ENCODE measurements at regions not wholly inside any gene's neighbourhood (a gene's known extent, or its start where the extent isn't known, plus 50 kb on each side); places are given as distances from the start of the nearest gene placed in this dataset.
A peak's percentile ranks its signal among the peaks of the same experiment; 100 is the strongest.

- TF ChIP-seq ZNF585B (tag by site-specific recombination; IDR thresholded peaks at IDR 0.05) (no peak), RBAK (tag by site-specific recombination; IDR thresholded peaks at IDR 0.05) (no peak), ZNF146 (tag by site-specific recombination; IDR thresholded peaks at IDR 0.05) (no peak), BCL11A (tag by site-specific recombination; IDR thresholded peaks at IDR 0.05; ENCODE audit: low read depth) (no peak), INSM2 (tag by site-specific recombination; IDR thresholded peaks at IDR 0.05) (no peak), CTCF (tag by site-specific recombination; IDR thresholded peaks at IDR 0.05) (no peak), ZNF239 (tag by site-specific recombination; IDR thresholded peaks at IDR 0.05) (no peak)
These were observed 92.1 kb upstream of the ID2 start (continued) for GRCh38 chr2:8589721-8590120.

- no peaks in the 10 kb centered on the region for H3K4me1 ChIP-seq (ENCODE audit: control insufficient read depth, insufficient read depth, low read length)
- POLR2A ChIA-PET: interaction anchor here (3.1 kb wide), 1 partner anchor 90 kb away, joined by 15 read pairs; the partner anchor contains the start of gene ID2
- H3K27ac ChIP-seq (ENCODE audit: extremely low read depth, low read depth, low read length): no peak overlapping the region
- no peak overlapping the region for H3K4me3 ChIP-seq (ENCODE audit: low read depth, low read length)
- H3K9me3 ChIP-seq (ENCODE audit: control insufficient read depth, insufficient read depth, low read depth, low read length): no peaks in the 10 kb centered on the region
- CTCF ChIA-PET: interaction anchor here (0.6 to 0.7 kb wide), 2 partner anchors 190 to 538 kb away, joined by 3 to 5 read pairs; no protein-coding TSS in a partner anchor
- H3K36me3 ChIP-seq (ENCODE audit: control insufficient read depth in 2 of 2, insufficient read depth in 1 of 2, low read length in 2 of 2): no peaks in the 10 kb centered on the region
- TF ChIP-seq ZBTB21 (tag by site-specific recombination; IDR thresholded peaks at IDR 0.05): no peak
- TF ChIP-seq ZEB2 (tag by site-specific recombination; IDR thresholded peaks at IDR 0.05): no peak
- no peak for TF ChIP-seq RBAK (tag by site-specific recombination; IDR thresholded peaks at IDR 0.05)
- no peak for TF ChIP-seq BCL11B (tag by site-specific recombination; IDR thresholded peaks at IDR 0.05; ENCODE audit: low read depth)
- no peak for TF ChIP-seq SCRT1 (tag by site-specific recombination; IDR thresholded peaks at IDR 0.05; ENCODE audit: borderline replicate concordance)
- TF ChIP-seq ZNF394 (tag by site-specific recombination; IDR thresholded peaks at IDR 0.05; ENCODE audit: borderline replicate concordance): no peak
- TF ChIP-seq KLF8 (tag by site-specific recombination; IDR thresholded peaks at IDR 0.05): no peak
- TF ChIP-seq ZNF266 (tag by site-specific recombination; IDR thresholded peaks at IDR 0.05; ENCODE audit: low read depth): no peak
- no peak for TF ChIP-seq ZNF530 (tag by site-specific recombination; IDR thresholded peaks at IDR 0.05; ENCODE audit: low read depth)
- TF ChIP-seq ZNF626 (tag by site-specific recombination; IDR thresholded peaks at IDR 0.05): no peak
- no peak for TF ChIP-seq ZNF621 (tag by site-specific recombination; IDR thresholded peaks at IDR 0.05)
- no peak for TF ChIP-seq ZBTB8A (tag by site-specific recombination; IDR thresholded peaks at IDR 0.05)
- TF ChIP-seq SP7 (tag by site-specific recombination; IDR thresholded peaks at IDR 0.05): 0 out of 2 replicates have a peak, but pooled peaks have one; percentile 13
- no peak for TF ChIP-seq ZSCAN30 (tag by site-specific recombination; IDR thresholded peaks at IDR 0.05)
- TF ChIP-seq SALL2 (tag by site-specific recombination; IDR thresholded peaks at IDR 0.05; ENCODE audit: borderline replicate concordance): no peak
- 0 out of 2 replicates have a peak, but pooled peaks have one; percentile 32 for TF ChIP-seq ZNF629 (tag by site-specific recombination; IDR thresholded peaks at IDR 0.05)
- no peak for TF ChIP-seq ZBTB26 (tag by site-specific recombination; optimal IDR thresholded peaks at IDR 0.05)
- no peak for TF ChIP-seq ZNF19 (tag by site-specific recombination; IDR thresholded peaks at IDR 0.05; ENCODE audit: low read depth)
- peak; percentile 45; the same call in 1 of the 2 replicates for TF ChIP-seq ZNF600 (tag by site-specific recombination; IDR thresholded peaks at IDR 0.05)
- TF ChIP-seq GLIS1 (tag by site-specific recombination; IDR thresholded peaks at IDR 0.05): peak; percentile 62
- TF ChIP-seq INSM2 (tag by site-specific recombination; IDR thresholded peaks at IDR 0.05): 0 out of 2 replicates have a peak, but pooled peaks have one; percentile 40
- no peak for TF ChIP-seq ZNF473 (tag by site-specific recombination; IDR thresholded peaks at IDR 0.05)
- TF ChIP-seq ZSCAN4 (tag by site-specific recombination; IDR thresholded peaks at IDR 0.05): no peak
- TF ChIP-seq ZNF37A (tag by site-specific recombination; IDR thresholded peaks at IDR 0.05): no peak
- TF ChIP-seq ZBTB1 (tag by site-specific recombination; IDR thresholded peaks at IDR 0.05): no peak
- TF ChIP-seq ZNF324 (tag by site-specific recombination; IDR thresholded peaks at IDR 0.05): no peak
These were observed 90.9 kb upstream of the ID2 start for GRCh38 chr2:8590938-8591337.
